ENCODE measurements at regions not wholly inside any gene's neighbourhood (a gene's known extent, or its start where the extent isn't known, plus 50 kb on each side); places are given as distances from the start of the nearest gene placed in this dataset.

- no peak for TF ChIP-seq CTCF (IDR thresholded peaks at IDR 0.05; ENCODE audit: insufficient read depth, low read length, poor library complexity, severe bottlenecking)
- Histone ChIP-seq H3K4me3 (replicated peaks; ENCODE audit: low read depth, low read length) (no peak overlapping the region), H3K27me3 (replicated peaks; ENCODE audit: control insufficient read depth, insufficient read depth, low read length) (no peaks in the 10 kb centered on the region), H3K36me3 (ENCODE audit: control insufficient read depth, insufficient read depth, low read length) (no peaks in the 10 kb centered on the region)
- no peak for DNase-seq (ENCODE audit: extremely low read depth, insufficient read length)
Measured at GRCh38 chr2:188894979-188895378, 79.2 kb upstream of the COL3A1 start.

GRCh38 chr2:188897096-188897495, 77.1 kb upstream of the COL3A1 start:
- DNase-seq (ENCODE audit: extremely low read depth, insufficient read length) = no peak
- Histone ChIP-seq H3K36me3 (ENCODE audit: control insufficient read depth, insufficient read depth, low read length) (no peaks in the 10 kb centered on the region), H3K4me3 (replicated peaks; ENCODE audit: low read depth, low read length) (no peak overlapping the region), H3K27me3 (replicated peaks; ENCODE audit: control insufficient read depth, insufficient read depth, low read length) (no peaks in the 10 kb centered on the region)
- no peak for TF ChIP-seq CTCF (IDR thresholded peaks at IDR 0.05; ENCODE audit: insufficient read depth, low read length, poor library complexity, severe bottlenecking)

GRCh38 chr2:188898261-188898660, 75.9 kb upstream of the COL3A1 start:
- TF ChIP-seq CTCF (IDR thresholded peaks at IDR 0.05; ENCODE audit: insufficient read depth, low read length, poor library complexity, severe bottlenecking) = no peak
- no peaks in the 10 kb centered on the region for H3K36me3 ChIP-seq (ENCODE audit: control insufficient read depth, insufficient read depth, low read length)
- H3K27me3 ChIP-seq (replicated peaks; ENCODE audit: control insufficient read depth, insufficient read depth, low read length) = no peaks in the 10 kb centered on the region
- no peak for DNase-seq (ENCODE audit: extremely low read depth, insufficient read length)
- H3K4me3 ChIP-seq (replicated peaks; ENCODE audit: low read depth, low read length) = no peak overlapping the region

- no peak for DNase-seq (ENCODE audit: extremely low read depth, insufficient read length)
- no peak overlapping the region for H3K4me3 ChIP-seq (replicated peaks; ENCODE audit: low read depth, low read length)
- TF ChIP-seq CTCF (IDR thresholded peaks at IDR 0.05; ENCODE audit: insufficient read depth, low read length, poor library complexity, severe bottlenecking) = no peak
- no peaks in the 10 kb centered on the region for H3K27me3 ChIP-seq (replicated peaks; ENCODE audit: control insufficient read depth, insufficient read depth, low read length)
- no peaks in the 10 kb centered on the region for H3K36me3 ChIP-seq (ENCODE audit: control insufficient read depth, insufficient read depth, low read length)
Measured at GRCh38 chr2:188902901-188903491, 71.2 kb upstream of the COL3A1 start.

GRCh38 chr2:188903740-188904139, 70.4 kb upstream of the COL3A1 start:
- Histone ChIP-seq H3K27me3 (replicated peaks; ENCODE audit: control insufficient read depth, insufficient read depth, low read length) (no peaks in the 10 kb centered on the region), H3K36me3 (ENCODE audit: control insufficient read depth, insufficient read depth, low read length) (no peaks in the 10 kb centered on the region), H3K4me3 (replicated peaks; ENCODE audit: low read depth, low read length) (no peak overlapping the region)
- no peak for TF ChIP-seq CTCF (IDR thresholded peaks at IDR 0.05; ENCODE audit: insufficient read depth, low read length, poor library complexity, severe bottlenecking)
- no peak for DNase-seq (ENCODE audit: extremely low read depth, insufficient read length)

- Histone ChIP-seq H3K27me3 (replicated peaks; ENCODE audit: control insufficient read depth, insufficient read depth, low read length) (no peaks in the 10 kb centered on the region), H3K36me3 (ENCODE audit: control insufficient read depth, insufficient read depth, low read length) (no peaks in the 10 kb centered on the region), H3K4me3 (replicated peaks; ENCODE audit: low read depth, low read length) (no peak overlapping the region)
- no peak for TF ChIP-seq CTCF (IDR thresholded peaks at IDR 0.05; ENCODE audit: insufficient read depth, low read length, poor library complexity, severe bottlenecking)
- no peak for DNase-seq (ENCODE audit: extremely low read depth, insufficient read length)
Measured at GRCh38 chr2:188909036-188909435, 65.1 kb upstream of the COL3A1 start.

Measured in GM06990 (cell line).